NCI-H748 (cell line): ENCODE measurements at regions not wholly inside any gene's neighbourhood (a gene's known extent, or its start where the extent isn't known, plus 50 kb on each side); places are given as distances from the start of the nearest gene placed in this dataset.

Experiments used
- DNase-seq: peaks from one replicate; lab custom pipeline; 2025; ENCODE audit not compliant: unreplicated experiment; lab: John Stamatoyannopoulos, UW

- no peak for DNase-seq
Measured at GRCh38 chr11:112579282-112579681, 318.6 kb upstream of the PLET1 start.

GRCh38 chr11:112580864-112581263, 320.2 kb upstream of the PLET1 start:
- no peak for DNase-seq

DNA sequence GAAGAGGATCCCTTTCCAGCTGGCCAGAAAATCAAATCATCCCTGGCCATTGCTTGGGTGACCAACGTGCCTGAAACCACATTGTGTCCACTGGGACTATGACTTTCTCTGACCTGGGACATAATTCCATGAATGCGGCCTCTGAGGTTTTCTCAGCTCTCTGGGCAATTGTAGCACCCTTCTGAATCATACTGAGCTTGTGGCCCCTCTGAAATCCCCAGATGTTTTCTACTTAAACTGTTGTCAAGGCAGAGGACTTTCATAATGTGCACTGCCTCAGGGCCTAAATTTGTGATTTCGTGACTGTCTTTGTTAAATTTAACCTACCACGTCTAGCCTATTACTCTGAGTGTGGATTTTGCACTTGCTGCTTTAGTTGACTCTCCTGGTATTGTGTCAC, 321.1 kb upstream of the PLET1 start:
- no peak for DNase-seq

GRCh38 chr11:112582366-112582765, 321.7 kb upstream of the PLET1 start:
- DNase-seq = no peak

DNA sequence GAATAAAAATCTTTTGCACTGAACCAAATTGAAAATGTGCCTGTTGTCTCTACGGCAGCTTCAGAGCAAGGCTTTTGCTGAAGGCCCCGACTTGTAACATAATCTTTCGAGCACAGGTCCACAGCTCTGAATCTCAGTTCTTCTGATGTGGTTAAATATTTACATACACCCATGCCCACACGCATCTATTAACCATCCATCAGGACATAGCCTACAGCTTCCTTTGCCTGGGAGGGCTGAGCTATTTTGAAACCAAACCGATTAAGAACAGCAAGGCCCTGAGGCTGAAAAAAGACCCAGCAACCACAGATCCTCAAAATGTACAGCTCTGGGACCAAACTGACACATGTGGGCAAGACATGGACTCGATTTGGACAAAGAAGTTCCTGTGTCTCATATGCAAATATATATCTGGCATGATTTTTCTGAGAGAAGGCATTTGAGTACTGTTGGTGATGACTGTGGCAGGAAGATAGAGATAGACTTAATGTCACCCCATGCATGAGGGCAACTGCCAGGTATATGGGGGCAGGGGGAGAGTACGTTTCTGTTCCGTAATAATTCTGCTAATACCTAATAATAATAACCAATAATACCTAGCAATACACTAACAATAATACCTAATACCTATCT, 322.7 kb upstream of the PLET1 start:
- DNase-seq = no peak

- peak; percentile 51 for DNase-seq
Measured at GRCh38 chr11:112584672-112585071, 324.0 kb upstream of the PLET1 start.

- no peak for DNase-seq
Measured at GRCh38 chr11:112587664-112588063, 327.0 kb upstream of the PLET1 start.

DNA sequence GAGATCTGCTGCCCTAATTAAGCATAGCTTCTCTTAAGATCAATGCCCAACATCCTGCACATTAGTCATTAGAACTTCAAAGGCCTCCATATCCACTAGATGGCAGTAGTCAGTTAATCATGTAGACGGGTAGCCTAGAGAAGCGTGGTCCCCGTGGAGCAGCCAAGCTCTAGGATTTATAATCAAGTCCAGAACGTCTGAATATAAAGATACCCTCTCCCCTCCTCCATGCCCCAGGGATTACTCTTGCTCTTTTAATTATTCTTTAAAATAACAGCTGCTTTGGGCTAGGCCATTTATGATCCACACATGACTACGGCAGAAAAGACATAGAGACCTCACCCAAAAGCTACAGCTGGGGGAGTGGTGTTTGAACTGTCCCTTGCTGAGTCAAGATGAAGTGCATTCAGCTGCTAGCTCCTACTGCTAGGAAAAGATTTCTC, 327.6 kb upstream of the PLET1 start:
- peak; percentile 86 for DNase-seq

DNA sequence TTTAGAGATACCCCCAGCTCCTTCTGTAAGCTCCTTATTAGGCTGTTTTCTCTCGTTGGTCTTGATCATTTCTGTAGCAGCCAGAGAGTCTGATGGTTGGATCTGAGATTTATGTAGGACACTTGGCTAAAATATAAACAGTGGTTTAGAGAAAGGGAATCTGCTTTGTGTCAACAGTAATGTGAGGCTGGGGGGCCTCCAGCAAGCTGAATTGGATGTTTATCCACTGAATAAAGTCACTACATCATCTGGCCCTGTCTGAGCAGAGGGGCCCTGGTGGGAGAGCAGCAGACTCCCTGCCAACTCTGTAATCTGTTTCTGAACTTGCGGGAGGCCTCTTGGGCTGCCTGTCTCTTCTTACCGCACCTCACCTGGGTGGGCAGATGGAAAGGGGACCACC, 328.5 kb upstream of the PLET1 start:
- DNase-seq = no peak

GRCh38 chr11:112590764-112591163, 330.1 kb upstream of the PLET1 start:
- no peak for DNase-seq

DNA sequence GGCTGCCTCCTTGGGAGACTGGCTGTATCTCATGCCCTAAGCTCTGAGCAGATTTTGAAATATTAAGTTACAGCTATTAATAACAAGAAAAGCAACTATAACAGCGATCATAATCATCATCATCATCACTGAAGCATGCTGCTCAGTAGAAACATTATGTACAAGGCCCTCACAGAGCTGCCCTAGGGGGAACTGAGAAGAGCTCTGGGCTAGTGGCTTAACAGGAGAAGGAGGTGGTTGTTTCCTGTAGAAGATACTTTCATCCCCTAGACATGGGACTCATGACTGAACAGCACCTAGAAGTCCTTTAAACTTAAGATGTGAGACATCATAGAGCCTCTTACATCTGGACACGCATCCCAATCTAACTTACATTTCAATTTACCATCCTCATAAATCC, 332.8 kb upstream of the PLET1 start:
- DNase-seq = no peak

GRCh38 chr11:112596324-112596723, 335.7 kb upstream of the PLET1 start:
- no peak for DNase-seq

GRCh38 chr11:112597286-112597790, 336.7 kb upstream of the PLET1 start:
- no peak for DNase-seq

DNA sequence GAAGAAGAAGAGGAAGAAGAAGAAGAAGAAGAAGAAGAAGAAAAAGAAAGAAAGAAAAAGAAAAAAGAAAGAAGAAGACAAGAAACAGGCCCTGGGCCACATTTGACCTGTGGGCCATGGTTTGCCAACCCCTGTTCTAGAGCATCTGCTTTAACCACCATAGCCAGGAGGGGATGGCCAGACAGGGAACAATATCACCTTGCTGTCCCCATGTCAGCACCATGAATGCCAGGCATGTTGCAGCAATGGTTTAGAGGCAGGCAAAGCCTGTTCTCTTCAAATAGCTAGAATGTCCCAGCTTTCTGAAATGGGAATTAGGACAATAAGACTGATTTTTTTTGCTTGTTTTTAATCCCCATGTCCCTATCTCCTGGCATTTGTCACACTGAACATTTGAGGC, 338.6 kb upstream of the PLET1 start:
- DNase-seq = no peak

DNA sequence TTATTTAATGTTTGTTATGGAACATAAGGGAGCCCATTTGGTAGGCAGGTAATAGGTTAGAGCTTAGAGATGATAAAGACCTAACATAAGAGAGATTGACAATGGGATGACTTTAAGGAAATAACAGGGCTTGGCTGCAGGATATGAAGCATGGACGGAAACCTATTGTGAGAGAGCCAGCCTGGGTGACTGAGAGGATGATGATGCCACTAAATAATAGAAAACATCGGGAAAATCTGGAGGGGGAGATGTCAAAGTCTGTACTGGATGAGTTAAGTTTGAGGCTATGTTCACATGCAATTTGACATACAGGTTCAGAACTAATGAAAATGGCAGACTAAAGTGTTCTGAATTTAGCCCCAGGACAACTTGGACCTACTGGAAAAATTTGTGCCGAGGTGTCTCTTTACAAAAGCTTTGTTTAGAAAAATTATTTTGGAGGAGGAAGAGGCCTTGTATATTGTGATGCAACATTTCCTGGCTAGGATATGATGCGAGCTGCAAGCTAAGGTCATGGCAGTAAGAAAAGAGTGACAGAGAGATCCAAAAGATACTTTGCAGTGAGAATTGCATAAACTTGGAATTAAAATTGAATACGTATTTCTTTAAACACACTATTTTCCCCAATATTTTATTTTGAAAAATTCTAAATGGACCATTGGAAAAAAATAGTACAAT, 339.3 kb upstream of the PLET1 start:
- no peak for DNase-seq

GRCh38 chr11:112605093-112605666, 344.5 kb upstream of the PLET1 start:
- DNase-seq = no peak

DNA sequence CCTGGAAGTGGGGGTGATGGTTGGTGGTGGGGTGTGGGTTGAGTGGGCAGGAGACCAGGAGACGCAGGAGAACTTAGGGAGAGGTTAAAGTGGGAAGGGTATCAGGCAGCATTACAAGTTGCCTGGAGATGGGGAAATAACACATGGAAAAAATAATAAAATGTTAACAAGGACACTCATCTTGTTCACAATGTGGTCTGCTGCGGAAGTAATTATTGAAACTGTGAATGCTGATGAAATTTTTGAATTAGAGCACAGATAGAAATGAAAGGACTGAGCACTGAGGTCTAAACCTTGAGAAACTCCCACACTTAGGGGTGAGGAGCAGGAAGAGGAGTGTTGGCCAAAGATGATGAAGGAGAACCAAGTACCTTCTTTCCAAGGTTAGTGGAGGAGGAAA, 346.0 kb upstream of the PLET1 start:
- DNase-seq = no peak

- no peak for DNase-seq
Measured at GRCh38 chr11:112608509-112608908, 347.8 kb upstream of the PLET1 start.

DNA sequence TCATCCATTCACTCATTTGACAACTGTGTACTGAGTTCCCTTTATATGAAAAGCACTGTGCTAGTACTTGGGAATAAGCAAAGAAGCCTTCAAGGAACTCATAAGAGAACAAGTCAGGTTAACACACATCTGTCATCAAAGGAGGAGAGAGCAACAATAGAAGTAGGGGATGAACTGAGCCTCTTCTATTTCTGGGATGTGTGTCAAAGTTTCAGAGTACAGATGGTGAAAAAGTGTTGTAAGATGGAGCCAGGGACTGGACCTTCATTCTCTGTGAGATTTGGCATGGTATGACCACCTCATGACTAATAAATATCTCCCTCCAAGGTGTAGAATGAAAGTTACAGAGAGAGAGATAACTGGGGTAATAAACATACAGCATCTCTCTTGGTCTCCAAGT, 349.8 kb upstream of the PLET1 start:
- DNase-seq = no peak

DNA sequence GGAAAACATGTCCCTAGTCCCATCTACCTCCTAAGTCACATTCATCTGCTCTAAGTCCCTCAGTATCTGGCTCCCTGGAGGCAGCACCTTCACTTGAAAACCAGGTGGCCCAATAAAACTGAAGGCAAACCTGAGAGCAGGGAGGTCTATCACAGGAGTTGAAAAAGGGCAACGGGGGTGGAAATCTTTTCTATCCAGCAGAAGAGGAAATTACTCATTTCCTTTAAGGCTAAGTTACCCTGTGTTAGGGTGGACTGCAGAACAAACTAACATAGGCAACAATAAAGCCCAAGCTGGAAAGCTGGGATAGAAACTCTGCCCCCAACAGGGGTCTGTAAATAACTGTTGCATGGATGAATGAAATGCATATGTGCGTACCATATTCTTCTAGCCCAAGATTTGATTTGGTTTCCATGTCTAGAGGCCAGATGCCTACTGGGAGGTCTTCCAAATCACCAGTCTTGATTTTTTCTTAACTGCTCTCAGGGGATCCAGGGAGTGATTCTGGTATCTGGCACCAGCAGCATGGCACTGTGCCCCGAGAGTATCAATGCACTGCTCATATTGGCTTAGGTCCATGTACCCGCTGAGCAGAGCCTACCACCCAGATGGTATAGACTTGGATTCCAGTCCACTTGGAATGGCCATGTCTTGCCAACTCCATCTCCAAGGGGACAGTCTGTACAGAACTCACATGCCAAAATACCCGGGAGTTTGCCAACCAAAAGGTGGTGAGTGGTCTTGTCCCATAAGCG, 350.0 kb upstream of the NCAM1 start:
- DNase-seq = no peak

GRCh38 chr11:112611771-112612170, 349.4 kb upstream of the NCAM1 start:
- no peak for DNase-seq
